ENCODE measurements at regions not wholly inside any gene's neighbourhood (a gene's known extent, or its start where the extent isn't known, plus 50 kb on each side); places are given as distances from the start of the nearest gene placed in this dataset.

- TF ChIP-seq ZBTB11 (CRISPR knock-in tag; IDR thresholded peaks at IDR 0.05), result no peak
- TF ChIP-seq SMC3 (conservative IDR thresholded peaks at IDR 0.05; ENCODE audit: insufficient read depth, low read depth, low read length), result no peak
- no peak for TF ChIP-seq CTCF (IDR thresholded peaks at IDR 0.05 in 2 of 3, conservative IDR thresholded peaks at IDR 0.05 in 1 of 3; ENCODE audit: insufficient read depth in 2 of 3, low read depth in 1 of 3, low read length in 3 of 3)
- TF ChIP-seq ZKSCAN3 (CRISPR knock-in tag; IDR thresholded peaks at IDR 0.05), result no peak
- TF ChIP-seq SMAD2 (IDR thresholded peaks at IDR 0.05; ENCODE audit: low read depth, low read length), result no peak
Measured at GRCh38 chr13:37342205-37342604, 236.7 kb upstream of the CSNK1A1L start.
